CD1c-positive myeloid dendritic cell (primary cell): ENCODE measurements at regions not wholly inside any gene's neighbourhood (a gene's known extent, or its start where the extent isn't known, plus 50 kb on each side); places are given as distances from the start of the nearest gene placed in this dataset.
"Not testable (repeated sequence)": the region's sequence is repeated elsewhere in the genome, so short reads cannot be mapped to it uniquely, and the experiment has no call there.

Source experiments
- DNase-seq: peaks from one replicate; pipeline ENCODE4 v3.0.0-alpha.2; 2016; ENCODE audit errors: extremely low spot score

DNA sequence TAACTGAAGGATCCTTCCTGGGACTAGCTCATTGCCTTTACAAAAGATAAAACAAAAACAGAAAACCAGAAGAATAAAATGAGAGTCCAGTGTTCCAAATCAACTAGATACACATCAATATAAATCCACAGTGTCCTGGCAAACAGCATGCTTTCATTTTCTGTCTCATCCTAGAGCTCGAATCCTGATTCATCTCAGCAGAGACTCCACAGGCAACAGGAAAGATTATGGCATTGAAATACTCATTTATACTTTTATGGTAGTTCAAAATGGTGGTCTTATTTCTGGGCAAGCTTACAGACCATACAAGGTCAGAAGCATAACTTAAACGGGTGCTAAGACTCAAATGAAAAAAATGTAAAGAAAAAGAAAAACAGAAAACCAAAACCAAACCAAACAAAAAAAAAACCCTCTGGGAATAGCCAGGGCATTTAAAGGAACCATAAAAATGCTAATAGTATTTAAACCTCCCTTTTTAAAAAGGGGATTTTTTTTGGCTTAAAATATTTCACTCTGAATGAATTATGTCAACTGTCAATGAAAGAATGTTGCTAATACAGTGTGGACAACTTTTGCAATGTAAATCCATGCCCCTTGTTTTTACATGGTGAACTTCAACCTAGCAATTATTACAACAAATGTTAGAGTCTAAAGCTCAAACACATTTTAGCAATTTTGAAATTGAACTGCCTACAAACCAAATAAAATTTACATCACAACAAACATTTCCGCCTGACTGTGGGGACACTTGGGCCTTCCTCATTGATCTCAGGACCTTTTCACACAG is 57.9 kb downstream of the GPR101 start:
- DNase-seq, result no peak

DNA sequence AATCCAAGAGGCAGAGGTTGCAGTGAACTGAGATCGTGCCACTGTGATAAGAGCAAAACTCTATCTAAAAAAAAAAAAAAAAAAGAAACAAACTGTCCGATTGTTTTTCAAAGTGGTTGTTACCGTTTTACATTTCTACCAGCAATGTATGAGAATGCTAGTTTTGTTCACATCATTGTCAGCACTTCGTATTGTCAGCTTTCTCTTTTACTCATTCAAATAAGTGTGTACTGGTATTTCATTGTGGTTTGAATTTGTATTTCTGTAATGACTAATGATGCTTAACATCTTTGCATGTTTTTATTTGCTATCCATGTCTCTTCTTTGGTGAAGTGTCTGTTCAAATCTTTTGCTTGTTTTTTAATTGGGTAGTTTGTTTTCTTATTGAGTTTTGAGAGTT is 65.8 kb downstream of the GPR101 start:
- no peak for DNase-seq

DNA sequence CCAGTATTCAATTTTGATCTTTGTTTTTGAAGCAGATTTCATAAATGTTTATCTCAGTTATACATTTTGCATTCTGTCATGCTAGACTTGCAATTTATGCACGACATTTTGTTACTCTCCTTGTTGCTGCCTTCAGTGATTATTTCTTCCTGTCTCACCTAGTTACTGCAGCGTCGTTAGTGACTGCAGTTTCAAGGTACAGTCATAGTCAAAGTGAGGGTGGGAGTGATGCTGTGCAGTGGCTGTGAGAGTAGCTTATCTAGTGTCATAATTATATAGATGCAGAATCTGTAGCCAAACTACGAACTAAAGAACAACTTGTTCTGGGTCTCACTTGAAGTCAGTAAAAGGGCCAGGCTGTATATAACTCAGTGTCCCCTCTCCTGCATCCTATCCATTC is 69.8 kb downstream of the GPR101 start:
- DNase-seq, result no peak

DNA sequence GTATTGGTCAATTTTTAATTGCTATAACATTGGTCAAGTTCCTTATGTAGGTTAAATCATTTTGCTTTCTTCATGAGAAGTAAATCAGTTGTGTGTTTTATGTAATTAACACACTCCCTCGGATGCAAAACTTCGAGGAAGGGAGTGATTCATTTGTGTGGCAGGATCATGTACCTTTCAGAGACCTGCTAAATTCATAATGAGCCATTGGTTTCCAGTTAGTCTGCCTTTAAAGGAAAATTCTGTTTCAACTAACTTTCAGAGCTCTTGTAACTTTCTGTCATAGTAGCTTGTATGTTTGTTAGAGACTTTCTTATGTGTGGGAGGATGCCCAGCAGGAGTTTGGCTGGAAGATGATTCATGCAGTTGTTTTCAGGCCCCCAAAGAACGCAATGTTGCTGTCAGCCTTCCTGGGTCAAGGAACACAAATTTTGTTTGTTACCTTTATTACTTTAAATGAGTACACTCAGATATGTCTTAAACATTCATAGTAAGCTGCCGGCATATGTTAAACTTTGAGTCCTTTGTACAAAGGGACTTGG is 72.1 kb downstream of the GPR101 start:
- no peak for DNase-seq

DNA sequence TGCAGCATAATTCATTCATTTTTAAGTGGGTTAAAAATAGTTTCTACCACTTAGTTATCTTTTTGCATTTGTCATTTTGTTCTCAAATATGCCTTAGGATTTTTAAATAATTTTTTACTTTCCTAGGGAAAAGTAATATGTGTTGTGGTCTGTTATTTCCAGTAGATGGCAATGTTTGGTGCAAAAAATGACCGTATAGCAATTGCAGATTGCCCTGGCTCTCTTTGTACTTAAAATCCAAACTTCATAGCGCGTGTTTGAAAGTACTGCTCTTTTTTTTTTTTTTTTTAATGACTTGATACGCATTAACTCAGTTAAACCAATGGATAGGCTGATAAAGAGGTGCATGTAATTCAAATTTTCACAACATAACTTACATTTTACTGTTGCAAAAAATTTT is 74.4 kb upstream of the RBMX start:
- no peak for DNase-seq

DNA sequence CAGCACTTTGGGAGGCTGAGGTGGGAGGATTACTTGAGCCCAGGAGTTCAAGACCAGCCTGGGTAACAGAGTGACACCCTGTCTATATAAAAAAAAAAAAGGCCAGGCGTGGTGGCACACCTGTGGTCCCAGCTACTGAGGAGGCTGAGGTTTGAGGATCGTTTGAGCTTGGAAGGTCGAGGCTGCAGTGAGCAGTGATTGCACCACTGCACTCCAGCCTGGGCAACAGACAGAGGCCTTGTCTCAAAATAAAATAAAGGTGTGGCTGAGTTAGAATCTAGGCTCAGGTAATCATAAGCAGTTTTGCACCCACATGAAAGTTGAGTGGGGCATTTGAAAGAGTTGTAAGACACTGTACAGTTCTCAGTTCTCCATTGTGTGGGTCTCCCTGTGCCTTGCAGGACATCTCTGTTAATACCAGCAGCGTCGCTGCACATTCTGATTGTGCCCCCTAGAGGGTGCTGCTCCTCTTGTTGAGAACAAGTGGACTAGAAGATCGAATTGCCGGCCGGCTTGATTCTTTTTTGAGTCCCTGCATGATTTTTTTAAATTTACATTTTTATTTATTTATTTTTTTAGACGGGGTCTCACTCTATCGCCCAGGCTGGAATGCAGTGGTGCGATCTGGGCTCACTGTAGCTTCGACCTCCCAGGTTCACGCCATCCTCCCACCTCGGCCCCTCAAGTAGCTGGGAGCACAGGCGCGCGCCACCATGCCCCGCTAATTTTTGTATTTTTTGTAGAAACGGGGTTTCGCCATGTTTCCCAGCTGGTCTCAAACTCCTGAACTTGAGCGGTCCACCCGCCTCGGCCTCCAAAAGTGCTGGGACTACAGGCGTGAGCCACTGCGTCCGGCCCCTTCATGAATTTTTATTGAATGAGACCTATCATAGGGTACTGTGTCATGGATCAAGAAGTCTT is 73.6 kb upstream of the RBMX start:
- peak; percentile 66 for DNase-seq

DNA sequence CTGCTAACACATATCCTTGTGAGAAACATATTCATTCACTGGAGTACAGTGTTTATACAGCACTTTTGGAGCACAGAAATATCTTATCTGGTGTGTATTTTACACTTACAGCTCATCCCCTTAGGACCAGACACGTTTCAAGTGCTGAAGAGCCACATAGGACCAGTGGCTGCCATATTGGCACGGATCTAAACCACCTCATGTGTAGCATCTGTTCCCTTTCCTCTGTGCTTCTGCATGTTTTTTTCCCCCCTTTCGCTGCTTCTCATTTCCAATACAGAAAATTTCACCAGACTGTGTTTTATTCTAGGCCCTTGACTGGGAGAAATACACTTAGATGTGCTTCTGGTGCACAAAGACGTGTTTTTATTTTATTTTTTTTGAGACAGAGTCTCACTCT is 69.7 kb upstream of the RBMX start:
- DNase-seq, result no peak

DNA sequence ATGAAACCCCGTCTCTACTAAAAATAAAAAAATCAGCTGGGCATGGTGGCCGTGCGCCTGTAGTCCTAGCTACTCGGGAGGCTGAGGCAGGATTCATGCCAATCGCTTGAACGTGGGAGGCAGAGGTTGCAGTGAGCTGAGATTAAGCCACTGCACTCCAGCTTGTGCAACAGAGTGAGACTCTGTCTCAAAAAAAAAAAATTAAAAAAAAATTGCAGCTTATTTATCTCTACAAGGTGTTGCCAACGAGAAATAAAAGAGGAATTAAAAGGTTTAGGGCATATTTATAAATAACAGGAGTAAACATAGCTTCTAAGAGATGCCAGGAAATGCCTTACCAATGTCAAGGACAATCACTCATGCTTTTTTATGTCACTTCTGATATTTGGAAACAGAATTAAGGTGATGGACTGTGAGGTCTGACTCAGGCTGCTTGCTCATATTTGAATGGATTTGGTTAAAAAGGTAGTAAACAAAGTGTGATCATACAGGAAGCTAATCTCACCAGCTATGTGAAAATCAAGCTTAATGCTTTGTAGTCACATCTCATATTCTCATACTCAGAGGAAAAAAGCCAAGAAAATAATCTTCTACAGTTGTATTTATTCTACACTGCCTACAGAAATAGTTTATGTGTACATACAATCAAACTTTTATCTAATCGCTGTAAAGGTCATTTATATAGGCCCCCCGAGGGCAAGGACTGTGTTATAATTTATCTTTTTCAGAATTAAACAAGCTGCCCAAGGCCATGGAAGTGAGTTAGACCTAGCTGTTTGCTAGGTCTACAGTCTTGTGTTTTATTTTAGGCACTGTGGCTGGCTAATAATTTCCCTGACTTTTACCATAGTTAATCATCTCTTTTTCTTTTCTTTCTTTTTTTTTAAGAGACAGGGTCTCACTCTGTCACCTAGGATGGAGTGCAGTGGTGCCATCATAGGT is 61.1 kb upstream of the RBMX start:
- DNase-seq, result no peak

DNA sequence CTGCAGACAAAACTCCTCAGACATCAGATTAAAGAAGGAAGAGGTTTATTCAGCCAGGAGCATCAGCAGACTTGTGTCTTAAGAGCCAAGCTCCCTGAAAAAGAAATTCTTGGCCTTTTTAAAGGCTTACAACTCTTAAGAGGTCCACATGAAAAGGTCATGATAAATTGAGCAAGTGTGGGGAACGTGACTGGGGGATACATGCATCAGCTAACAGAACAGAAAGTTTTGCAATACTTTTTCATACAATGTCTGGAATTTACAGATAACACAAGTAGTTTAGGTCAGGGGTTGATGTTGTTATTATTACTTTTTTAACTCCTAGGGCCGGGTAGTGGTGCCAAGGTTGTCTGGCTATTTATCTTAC is 55.6 kb upstream of the RBMX start:
- no peak for DNase-seq

DNA sequence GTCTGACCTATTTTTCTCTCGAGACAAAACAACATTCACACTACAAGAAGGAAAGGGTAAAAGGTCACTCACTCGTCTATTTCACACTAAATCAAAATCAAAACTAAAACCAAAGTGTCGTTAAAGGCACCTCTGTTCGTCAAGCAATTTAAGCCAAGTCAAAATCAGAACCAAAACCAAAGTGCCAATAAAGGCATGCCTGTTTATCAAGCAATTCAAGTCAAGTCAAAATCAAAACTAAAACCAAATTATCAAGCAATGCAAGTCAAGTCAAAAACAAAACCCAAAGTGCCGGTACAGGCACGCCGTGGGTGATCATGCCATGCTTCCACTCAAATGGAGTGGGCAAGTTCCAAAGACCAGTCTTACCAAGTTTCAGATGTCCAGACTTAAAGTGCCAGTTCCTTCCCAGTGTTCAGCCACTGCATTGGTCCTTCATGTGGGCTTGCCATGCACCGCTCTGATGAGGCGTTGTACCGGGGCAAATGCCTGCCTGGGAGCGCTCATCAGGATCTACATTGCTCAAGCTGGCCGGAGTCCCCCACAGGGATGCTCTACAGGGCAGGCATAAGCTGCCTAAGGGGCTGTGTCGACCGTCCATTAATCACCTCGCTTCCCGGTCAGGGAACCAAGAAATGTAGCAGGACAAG is 55.1 kb upstream of the RBMX start:
- not testable (repeated sequence) for DNase-seq

DNA sequence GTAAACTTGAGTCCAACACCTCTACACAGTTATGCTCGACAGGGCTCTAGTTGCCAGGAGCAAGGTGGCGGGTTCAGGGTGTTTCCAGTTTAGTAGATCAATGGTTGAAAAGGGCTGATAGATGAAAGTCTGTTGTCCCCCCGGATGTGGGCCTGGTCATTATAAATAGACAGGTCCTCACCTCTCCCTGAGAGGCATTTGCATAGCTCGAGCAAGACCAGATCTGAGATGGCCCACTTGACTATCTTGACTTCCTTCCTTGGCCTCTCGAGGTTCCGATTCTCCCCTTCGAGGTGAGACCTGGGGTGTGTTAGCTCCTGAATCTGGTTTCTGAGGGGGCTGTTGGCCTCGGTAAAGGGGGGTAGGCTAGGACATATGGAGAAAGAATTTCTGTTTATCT is 54.1 kb upstream of the RBMX start:
- not testable (repeated sequence) for DNase-seq

DNA sequence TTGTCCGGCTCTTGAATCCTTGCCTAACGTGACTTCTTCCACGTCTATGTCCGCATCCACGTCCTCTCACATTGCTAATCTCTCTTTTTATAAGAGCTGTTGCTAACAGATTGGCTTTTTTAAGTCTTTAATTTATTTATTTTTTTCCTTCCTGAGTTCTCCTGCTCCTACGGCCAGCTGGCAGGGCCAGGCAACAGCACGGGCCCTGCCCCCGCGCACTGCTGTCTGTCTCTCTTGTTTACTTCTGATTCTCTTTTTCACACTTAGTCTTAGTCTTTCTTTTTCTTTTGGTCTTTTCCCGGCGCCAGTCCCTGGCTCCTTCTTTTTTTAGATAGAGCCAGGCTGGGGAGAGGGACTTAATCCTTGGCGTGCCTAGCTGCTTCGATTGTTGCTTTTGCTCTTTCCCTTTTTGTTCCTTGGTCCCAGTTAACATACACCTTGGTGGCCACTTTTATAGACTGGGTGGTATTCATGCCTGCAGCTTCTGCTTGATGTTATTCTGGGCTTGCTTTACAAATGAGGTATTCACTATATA is 53.2 kb upstream of the RBMX start:
- no peak for DNase-seq

DNA sequence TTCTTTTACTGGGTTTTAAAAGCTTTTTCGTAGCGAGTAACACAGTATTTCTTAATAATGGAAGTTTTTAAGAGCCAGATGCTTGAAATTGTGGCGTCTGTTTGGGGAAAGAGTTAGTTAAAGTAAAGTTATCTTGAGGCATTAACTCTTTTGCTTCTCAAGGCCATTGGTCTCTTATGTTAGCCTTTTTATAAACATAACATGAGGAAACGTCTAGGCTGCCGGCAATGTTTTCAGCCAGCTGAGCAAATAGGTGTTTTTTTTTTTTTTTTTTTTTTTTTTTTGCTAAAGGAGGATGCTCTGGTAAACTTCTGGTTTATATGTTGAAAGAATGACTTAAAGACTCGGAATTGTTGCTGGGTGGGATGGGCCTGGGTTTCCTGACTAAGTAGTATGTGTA is 51.1 kb upstream of the RBMX start:
- no peak for DNase-seq
